CD4-positive, alpha-beta T cell treated with Interleukin-17A for 4 hours (primary cell): ENCODE measurements at regions not wholly inside any gene's neighbourhood (a gene's known extent, or its start where the extent isn't known, plus 50 kb on each side); places are given as distances from the start of the nearest gene placed in this dataset.

Experiments used
- DNase-seq: peaks from one replicate; pipeline ENCODE4 v3.0.0-alpha.2; 2020; ENCODE audit warnings: mixed read lengths

GRCh38 chr15:98565566-98565965 lies 82.8 kb upstream of the IGF1R start:
- no peak for DNase-seq

- no peak for DNase-seq
Observed at GRCh38 chr15:98567951-98568350, 80.4 kb upstream of the IGF1R start.

GRCh38 chr15:98568382-98569017 lies 79.8 kb upstream of the IGF1R start:
- no peak for DNase-seq

- no peak for DNase-seq
Observed at GRCh38 chr15:98570119-98570518, 78.2 kb upstream of the IGF1R start.

GRCh38 chr15:98580572-98580971 lies 67.8 kb upstream of the IGF1R start:
- no peak for DNase-seq

GRCh38 chr15:98581715-98582114 lies 66.6 kb upstream of the IGF1R start:
- DNase-seq, result no peak

GRCh38 chr15:98582900-98583554 lies 65.3 kb upstream of the IGF1R start:
- DNase-seq, result no peak

- no peak for DNase-seq
Observed at GRCh38 chr15:98583771-98584430, 64.4 kb upstream of the IGF1R start.

- DNase-seq, result no peak
Observed at GRCh38 chr15:98586066-98586465, 62.3 kb upstream of the IGF1R start.

- no peak for DNase-seq
Observed at GRCh38 chr15:98592136-98592535, 56.2 kb upstream of the IGF1R start.

- DNase-seq, result no peak
Observed at GRCh38 chr15:98596131-98596530, 52.2 kb upstream of the IGF1R start.

GRCh38 chr15:98596885-98597392 lies 51.4 kb upstream of the IGF1R start:
- no peak for DNase-seq

GRCh38 chr15:98597666-98598065 lies 50.7 kb upstream of the IGF1R start:
- no peak for DNase-seq
